LHCN-M2 (cell line): ENCODE measurements at regions not wholly inside any gene's neighbourhood (a gene's known extent, or its start where the extent isn't known, plus 50 kb on each side); places are given as distances from the start of the nearest gene placed in this dataset.

Experiments used
- DNase-seq: peaks from one replicate; pipeline ENCODE4 v3.0.0-alpha.2; 2012; ENCODE audit warnings: low read depth

GRCh38 chr1:104804147-104804546, 1054.4 kb downstream of the AMY1C start:
- no peak for DNase-seq

- no peak for DNase-seq
Measured at GRCh38 chr1:104807590-104807989, 1057.9 kb downstream of the AMY1C start.

GRCh38 chr1:104825401-104825800, 1075.7 kb downstream of the AMY1C start:
- no peak for DNase-seq

GRCh38 chr1:104830534-104830933, 1080.8 kb downstream of the AMY1C start:
- DNase-seq: no peak

GRCh38 chr1:104852151-104852550, 1102.5 kb downstream of the AMY1C start:
- no peak for DNase-seq

GRCh38 chr1:104853276-104853675, 1103.6 kb downstream of the AMY1C start:
- no peak for DNase-seq

GRCh38 chr1:104854529-104854928, 1104.8 kb downstream of the AMY1C start:
- DNase-seq: no peak

GRCh38 chr1:104855550-104855949, 1105.9 kb downstream of the AMY1C start:
- DNase-seq: no peak

GRCh38 chr1:104856091-104856490, 1106.4 kb downstream of the AMY1C start:
- no peak for DNase-seq

GRCh38 chr1:104856518-104856917, 1106.8 kb downstream of the AMY1C start:
- DNase-seq: no peak

- no peak for DNase-seq
Measured at GRCh38 chr1:104868794-104869193, 1119.1 kb downstream of the AMY1C start.

- DNase-seq: no peak
Measured at GRCh38 chr1:104874044-104874443, 1124.3 kb downstream of the AMY1C start.

- DNase-seq: no peak
Measured at GRCh38 chr1:104878203-104878909, 1128.7 kb downstream of the AMY1C start.

GRCh38 chr1:104884939-104885338, 1135.2 kb downstream of the AMY1C start:
- no peak for DNase-seq

- DNase-seq: no peak
Measured at GRCh38 chr1:104905322-104905721, 1155.6 kb downstream of the AMY1C start.

GRCh38 chr1:104906141-104906540, 1156.4 kb downstream of the AMY1C start:
- no peak for DNase-seq

- no peak for DNase-seq
Measured at GRCh38 chr1:104919188-104919587, 1169.5 kb downstream of the AMY1C start.

GRCh38 chr1:104921525-104921924, 1171.8 kb downstream of the AMY1C start:
- no peak for DNase-seq

GRCh38 chr1:104923075-104923474, 1173.4 kb downstream of the AMY1C start:
- DNase-seq: no peak

GRCh38 chr1:104929280-104929679, 1179.6 kb downstream of the AMY1C start:
- DNase-seq: no peak

- no peak for DNase-seq
Measured at GRCh38 chr1:104932030-104932915, 1182.6 kb downstream of the AMY1C start.

GRCh38 chr1:104932949-104933679, 1183.4 kb downstream of the AMY1C start:
- no peak for DNase-seq
